Sigmoid colon (tissue), 3 donors: ENCODE measurements at regions not wholly inside any gene's neighbourhood (a gene's known extent, or its start where the extent isn't known, plus 50 kb on each side); places are given as distances from the start of the nearest gene placed in this dataset.

Source experiments
- CTCF ChIP-seq, 4 experiments: fragments of 450-650 bp in 3 of 4; fragments of 200-600 bp in 1 of 4; IDR thresholded peaks; one replicate each; pipeline ENCODE4 v1.5.1; 2016 to 2019; ENCODE audit warnings: antibody characterized with exemption in 4 of 4, mild to moderate bottlenecking in 3 of 4, moderate library complexity in 2 of 4
- POLR2A ChIP-seq, 2 donors: fragments of 450-650 bp; IDR thresholded peaks; one replicate each; pipeline ENCODE4 v1.6.1; 2016; ENCODE audit warnings: antibody characterized with exemption in 2 of 2, mild to moderate bottlenecking in 2 of 2, moderate library complexity in 2 of 2

- TF ChIP-seq CTCF (IDR thresholded peaks at IDR 0.05) (no peak), POLR2A (IDR thresholded peaks at IDR 0.05) (no peak)
Measured at GRCh38 chr2:120923426-120923825, 187.8 kb downstream of the GLI2 start.
